H1 (cell line): ENCODE measurements at regions not wholly inside any gene's neighbourhood (a gene's known extent, or its start where the extent isn't known, plus 50 kb on each side); places are given as distances from the start of the nearest gene placed in this dataset.

Experiments
- EP300 ChIP-seq, 2 experiments: IDR thresholded peaks; 1 replicate in 1 of 2; 2 replicates in 1 of 2; pipeline ENCODE4 v1.6.1; 2011 to 2012; ENCODE audit warnings: low read depth in 2 of 2, low read length in 2 of 2, mild to moderate bottlenecking in 2 of 2, borderline replicate concordance in 1 of 2, inconsistent platforms in 1 of 2, moderate library complexity in 1 of 2
- RNF2 ChIP-seq: fragments of 200-900, 300-1000 bp; sonication (generic); IDR thresholded peaks from 2 replicates; pipeline ENCODE4 v1.7.1; 2016; ENCODE audit warnings: borderline replicate concordance, low read depth, mild to moderate bottlenecking, antibody characterized with exemption, low read length; ENCODE audit not compliant: poor library complexity, severe bottlenecking; ENCODE audit errors: missing control alignments

DNA sequence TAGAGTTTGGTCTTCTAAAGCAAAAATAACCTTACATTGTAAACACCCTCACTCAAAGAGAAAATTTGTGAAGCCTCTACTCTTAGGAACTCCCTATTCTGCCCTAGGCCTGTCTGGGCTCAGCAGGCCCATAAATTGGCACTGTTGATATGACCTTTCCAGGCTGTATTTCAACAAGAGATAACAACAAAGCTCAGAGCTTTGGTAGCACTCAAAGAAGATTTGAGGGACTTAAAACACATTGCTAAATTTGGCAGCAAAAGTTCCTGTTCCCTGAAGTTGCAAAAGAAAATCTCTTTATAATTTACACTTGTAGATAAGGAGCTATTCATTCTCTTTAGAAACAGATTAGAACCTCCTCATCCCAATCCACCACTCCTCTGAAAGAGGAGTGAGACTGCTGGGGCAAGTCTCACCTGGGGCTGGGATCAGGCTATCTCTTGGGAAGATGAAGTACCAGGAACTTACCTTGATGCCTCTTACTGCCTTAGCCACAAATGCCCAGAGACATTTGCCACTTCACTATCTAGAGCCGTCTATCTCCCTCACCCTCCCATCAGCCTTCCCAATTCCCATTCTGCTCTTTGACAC, 110.4 kb upstream of the AKIP1 start (continued):
- TF ChIP-seq EP300 (IDR thresholded peaks at IDR 0.05; ENCODE audit: borderline replicate concordance in 1 of 2, low read depth in 2 of 2, low read length in 2 of 2) (no peak), RNF2 (no peak)
